ENCODE measurements at regions not wholly inside any gene's neighbourhood (a gene's known extent, or its start where the extent isn't known, plus 50 kb on each side); places are given as distances from the start of the nearest gene placed in this dataset.

DNA sequence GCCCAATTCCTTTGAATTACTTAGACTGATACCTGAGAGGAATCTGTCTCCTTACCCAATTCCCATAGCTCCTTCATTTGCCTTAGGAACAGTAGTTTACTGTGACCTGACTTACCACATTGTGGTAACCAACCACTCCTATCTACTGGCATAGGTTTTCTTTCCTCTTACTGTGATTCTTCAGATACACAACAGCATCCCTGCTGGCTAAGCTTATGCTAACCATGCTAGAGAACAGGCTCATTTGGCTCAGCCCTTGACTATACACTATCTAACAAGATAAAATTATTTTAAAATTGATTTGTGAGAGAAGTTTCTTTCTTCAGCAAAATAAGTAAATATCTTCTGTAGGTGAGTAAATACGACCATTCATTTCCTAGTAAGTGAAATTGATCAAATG, 320.4 kb upstream of the DDHD1 start:
- ChIA-PET POLR2A (no interaction called here), CTCF (ENCODE audit: low intra/inter-chr PET ratio) (no interaction called here)
- FAIRE-seq (no peak), ATAC-seq (no peak), DNase-seq (ENCODE audit: extremely low read depth in 1 of 4, low spot score in 3 of 4) (no peak)
- intact Hi-C loops (cut with micrococcal nuclease): no loop called here
- H3K4me3 ChIP-seq: no peak overlapping the region
- H3K4me2 ChIP-seq (ENCODE audit: insufficient read depth, low read length): no peak overlapping the region
- TF ChIP-seq THRB (CRISPR knock-in tag; conservative IDR thresholded peaks at IDR 0.05): no peak
- TF ChIP-seq RBM15 (IDR thresholded peaks at IDR 0.05; ENCODE audit: insufficient read depth, low read length): no peak
- TF ChIP-seq FOXK1 (CRISPR knock-in tag; IDR thresholded peaks at IDR 0.05; ENCODE audit: borderline replicate concordance): no peak
- TF ChIP-seq VEZF1 (CRISPR knock-in tag; IDR thresholded peaks at IDR 0.05): no peak
- no peak for TF ChIP-seq SMARCB1 (IDR thresholded peaks at IDR 0.05; ENCODE audit: insufficient read length, low read depth)
- TF ChIP-seq MCM3 (IDR thresholded peaks at IDR 0.05): no peak
- no peak for TF ChIP-seq MEF2A (IDR thresholded peaks at IDR 0.05; ENCODE audit: control insufficient read depth, low read depth, low read length)
- H3K36me3 ChIP-seq (ENCODE audit: control insufficient read depth, insufficient read depth, low read length): no peaks in the 10 kb centered on the region
- H3K27me3 ChIP-seq (ENCODE audit: control insufficient read depth in 2 of 2, insufficient read depth in 2 of 2, low read length in 2 of 2): no peaks in the 10 kb centered on the region
- no peak overlapping the region for H3K9ac ChIP-seq (ENCODE audit: insufficient read depth in 1 of 2, low read depth in 2 of 2, low read length in 2 of 2)
- H3K9me1 ChIP-seq (ENCODE audit: control insufficient read depth, insufficient read depth, low read length): no peaks in the 10 kb centered on the region
- H3K79me2 ChIP-seq (ENCODE audit: control insufficient read depth, insufficient read depth, low read length): no peaks in the 10 kb centered on the region
- H3K9me3 ChIP-seq (replicated peaks; ENCODE audit: control insufficient read depth, insufficient read depth, low read depth, low read length): no peaks in the 10 kb centered on the region
- H3K27ac ChIP-seq (ENCODE audit: extremely low read depth, low read depth, low read length): no peak overlapping the region
- H2AFZ ChIP-seq (ENCODE audit: low read depth, low read length): no peak overlapping the region
- in situ Hi-C loops (cut with MboI): no loop called here
- 0% methylated on average over 1 of the region's 1 CpG for WGBS (ENCODE audit: insufficient coverage, low coverage, missing lambda C conversion rate)
- H4K20me1 ChIP-seq (replicated peaks; ENCODE audit: control insufficient read depth, insufficient read depth, low read length): no peaks in the 10 kb centered on the region
- no TSS peak for BruUV-seq (replicated peaks)
- no peaks in the 10 kb centered on the region for H3K4me1 ChIP-seq (replicated peaks in 1 of 2; ENCODE audit: control insufficient read depth in 2 of 2, insufficient read depth in 2 of 2, low read length in 2 of 2)
